ENCODE measurements at regions not wholly inside any gene's neighbourhood (a gene's known extent, or its start where the extent isn't known, plus 50 kb on each side); places are given as distances from the start of the nearest gene placed in this dataset.

DNA sequence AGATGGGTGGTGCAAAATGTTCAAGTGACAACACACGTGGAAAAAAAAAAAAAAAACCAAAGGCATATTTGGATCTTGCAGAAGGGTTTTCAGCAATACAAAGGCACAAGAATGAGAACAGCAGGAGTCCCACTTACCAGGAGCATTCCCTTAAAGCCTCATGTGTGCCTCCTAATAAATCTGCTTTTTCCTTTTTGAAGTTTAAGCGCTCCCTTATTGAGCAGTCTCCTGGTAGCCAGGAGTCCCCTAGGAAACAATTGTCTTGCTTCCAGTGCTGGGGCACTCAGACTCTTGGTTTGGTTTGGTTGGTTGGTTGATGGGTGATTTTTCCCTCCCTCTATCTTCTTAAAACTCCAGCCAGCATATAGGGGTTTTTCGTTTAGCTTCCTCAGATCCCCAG lies 321.8 kb upstream of the NFE2L3 start:
- no peak for DNase-seq

DNA sequence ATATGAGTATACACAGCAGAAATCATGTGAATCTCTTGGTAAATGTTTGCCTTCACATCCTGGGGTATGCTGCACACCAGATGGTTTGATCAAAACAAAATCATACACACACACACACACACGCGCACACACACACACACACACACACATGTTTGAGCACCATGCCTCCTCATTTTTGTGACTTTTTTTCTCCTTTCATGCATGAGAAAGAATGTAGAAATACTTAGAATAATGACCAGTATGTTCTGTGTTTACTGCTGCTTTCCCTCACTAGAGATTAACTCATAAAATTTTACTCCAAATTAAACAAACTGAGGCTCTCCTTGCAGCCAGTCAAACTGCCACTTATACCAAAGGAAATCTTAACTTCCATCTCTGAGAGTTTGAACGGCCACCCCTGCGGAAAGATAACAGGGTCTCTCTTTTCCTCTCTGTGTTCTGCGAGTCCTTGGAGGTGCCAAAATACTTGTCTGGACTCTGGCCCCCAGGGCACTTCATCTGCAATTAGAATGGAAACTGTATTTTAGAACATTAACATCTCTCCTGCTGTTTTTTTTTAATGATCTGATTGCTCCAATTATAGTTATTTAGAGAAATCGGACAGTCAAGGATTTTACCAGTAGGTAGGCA lies 320.8 kb upstream of the NFE2L3 start:
- DNase-seq = peak in 1 of 2 experiments; percentile 22

DNA sequence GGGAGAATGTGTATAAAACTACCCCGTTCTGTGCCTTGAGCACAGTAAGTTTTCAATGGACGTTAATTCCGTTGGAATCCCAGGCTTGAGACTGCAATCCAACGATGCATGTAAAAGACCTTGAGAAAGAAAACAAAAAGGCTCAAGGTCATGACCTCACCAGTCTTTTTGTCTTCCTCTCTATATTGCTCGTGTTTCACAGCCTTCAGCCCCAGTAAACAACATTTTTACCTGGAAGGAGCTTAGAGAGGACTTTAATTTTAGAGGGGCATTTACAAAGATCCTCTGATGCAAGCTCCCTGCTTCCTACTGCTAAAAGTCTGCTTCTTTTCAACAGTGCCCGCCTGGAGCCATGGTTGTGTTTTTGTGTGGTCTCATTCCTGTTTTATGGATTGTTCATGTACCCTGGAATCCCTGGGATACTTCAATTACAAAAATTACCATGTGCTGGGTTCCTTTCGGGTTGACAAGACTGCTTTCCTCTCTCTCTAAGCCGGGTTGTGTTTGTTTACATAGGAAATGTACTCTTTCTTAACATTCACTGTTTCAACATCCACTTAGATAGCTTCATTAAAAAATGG lies 320.1 kb upstream of the NFE2L3 start:
- no peak for DNase-seq

DNA sequence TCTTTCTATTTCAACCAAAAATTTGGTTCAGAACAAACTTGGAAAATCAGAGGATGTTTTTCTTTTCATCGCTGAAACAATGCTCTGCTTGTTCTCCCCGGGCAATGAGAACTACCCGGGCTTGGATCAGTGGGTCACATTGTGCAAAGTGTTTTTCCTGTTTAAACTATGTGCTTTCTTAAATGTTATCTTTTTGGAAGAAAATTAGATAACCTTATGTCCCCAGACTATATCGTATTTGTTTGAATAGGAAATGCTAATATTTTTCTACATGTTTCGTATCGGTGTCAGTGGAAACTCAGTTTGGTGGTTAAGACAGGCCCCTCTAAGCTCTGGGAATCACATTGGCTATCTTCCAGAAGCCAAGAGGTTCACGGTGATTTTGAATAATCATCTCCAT lies 319.5 kb upstream of the NFE2L3 start:
- DNase-seq = no peak

DNA sequence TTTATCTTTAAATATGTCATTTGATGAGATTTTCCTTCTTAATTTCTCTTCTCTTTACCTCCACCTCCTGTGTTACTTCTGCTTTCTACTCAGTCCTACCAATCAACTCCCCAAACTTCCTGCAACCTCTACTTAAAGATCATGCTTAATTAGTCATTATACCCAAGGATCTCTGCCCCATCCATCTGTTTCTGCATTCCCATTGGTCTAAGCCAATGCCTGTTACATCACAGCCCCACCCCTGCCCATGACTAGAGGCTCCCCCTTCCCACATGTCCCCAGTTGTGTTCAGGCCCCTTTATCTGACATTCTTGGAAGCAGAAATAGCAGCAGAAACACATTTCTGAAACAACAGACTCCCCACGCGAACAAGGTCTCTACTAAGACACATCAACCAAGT lies 319.1 kb upstream of the NFE2L3 start:
- no peak for DNase-seq

DNA sequence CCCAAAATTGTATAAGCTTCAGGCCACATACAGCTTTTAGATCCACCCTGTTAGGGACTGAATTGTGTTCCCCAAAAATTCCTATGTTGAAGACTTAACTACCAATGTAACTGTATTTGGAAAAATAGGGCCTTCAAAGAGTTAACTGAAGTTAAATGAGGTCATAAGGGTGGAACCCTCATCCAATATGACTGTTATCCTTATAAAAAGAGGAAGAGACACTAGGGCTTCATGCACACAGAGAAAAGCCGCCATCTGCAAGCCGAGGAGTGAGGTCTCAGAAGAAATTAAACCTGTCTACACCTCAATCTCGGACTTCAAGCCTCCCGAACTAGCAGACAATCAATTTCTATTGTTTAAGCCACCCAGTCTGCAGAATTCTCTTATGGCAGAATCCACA lies 317.9 kb upstream of the NFE2L3 start:
- no peak for DNase-seq

DNA sequence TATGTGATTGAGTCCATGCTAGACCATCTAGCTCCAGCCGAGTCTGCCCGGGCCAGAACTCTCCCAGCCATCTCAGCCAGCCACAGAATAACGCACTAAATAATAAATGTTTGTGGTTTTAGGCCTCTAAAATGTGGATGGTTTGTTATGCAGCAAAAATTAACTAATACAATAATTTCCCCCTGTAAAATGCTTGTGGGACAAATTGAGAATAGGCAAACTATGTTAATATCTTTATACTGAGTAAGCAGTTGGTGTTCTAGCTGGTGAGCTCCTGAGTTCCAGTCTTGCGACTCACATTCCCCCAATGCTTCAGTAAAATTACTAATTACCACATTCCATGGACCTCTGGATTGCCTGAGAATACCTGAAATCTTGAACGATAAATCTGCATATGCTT lies 316.8 kb upstream of the NFE2L3 start:
- no peak for DNase-seq

DNA sequence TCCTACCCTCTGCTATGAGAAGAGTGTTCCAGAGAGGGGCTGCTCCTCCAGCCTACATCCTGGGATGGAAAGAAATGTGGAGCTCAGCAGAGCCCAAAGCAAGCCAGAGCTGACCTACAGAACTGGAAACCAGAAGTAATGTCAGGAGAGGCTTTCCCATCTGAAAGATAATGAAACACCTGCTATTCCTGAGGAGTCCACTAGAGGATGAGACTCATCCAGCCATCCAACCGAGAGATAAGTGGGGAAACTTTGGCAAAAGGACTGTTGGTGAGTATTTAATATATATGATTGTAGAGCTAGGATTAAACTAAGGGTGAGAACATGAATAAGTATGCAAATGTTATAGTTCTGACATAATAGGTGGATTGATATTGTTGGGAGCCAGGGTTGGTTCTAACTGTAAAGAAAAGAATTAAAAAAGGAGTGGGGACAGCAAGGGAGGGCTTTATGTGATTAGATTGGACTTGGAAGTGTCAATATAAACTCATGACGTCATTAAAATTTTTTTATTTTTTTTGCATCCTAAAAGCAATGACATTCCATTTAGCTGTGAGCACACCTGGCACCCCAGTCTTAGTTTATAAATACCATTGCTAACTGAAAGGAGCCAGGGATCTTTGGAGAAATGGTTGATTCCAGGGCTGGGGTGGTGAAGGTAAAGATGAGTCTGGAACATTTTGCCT lies 312.8 kb upstream of the NFE2L3 start:
- DNase-seq = no peak

DNA sequence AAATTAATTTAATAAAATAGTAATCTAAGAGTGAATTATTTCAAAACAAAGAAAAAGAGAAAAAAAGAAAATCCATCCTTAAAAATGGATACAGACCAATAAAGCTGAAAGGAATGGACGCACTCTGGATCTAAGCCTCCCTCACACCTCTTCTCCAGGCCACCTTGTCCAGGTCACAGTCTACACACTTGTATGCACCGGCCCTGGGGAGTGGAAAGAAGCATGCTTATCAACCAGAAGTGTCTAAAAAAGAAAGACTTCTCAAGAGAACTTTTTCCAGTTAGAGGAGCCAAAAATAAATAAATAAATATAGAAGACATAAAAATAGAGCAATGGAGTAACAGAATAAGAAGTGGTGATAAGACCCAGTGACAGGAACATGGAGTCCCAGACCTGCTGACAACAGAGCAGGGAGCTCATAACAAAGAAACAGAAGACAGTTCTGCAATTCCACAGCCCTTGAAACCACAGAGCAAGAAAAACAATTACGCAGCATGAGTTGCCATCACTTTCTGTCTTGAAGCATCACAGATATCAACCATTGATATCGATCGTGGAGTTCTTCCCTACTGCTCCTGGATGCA lies 311.7 kb upstream of the NFE2L3 start:
- DNase-seq = no peak

DNA sequence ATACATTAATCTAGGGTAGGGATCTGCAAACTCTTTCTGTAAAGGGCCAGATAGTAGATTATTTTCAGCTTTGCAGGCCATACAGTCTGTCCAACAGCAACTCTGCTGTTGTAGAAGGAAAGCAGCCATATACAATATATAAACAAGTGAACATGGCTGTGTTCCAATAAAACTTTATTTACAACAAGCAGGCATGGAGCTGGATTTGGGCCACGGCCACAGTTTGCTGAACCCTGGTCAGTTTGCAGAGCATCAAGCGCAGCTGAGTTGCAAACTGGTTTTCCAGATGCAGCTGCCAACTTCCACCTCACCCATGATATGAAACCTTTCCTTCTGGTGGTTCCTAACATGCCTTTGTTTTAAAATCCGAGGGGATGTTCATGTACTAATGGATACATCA lies 310.4 kb upstream of the NFE2L3 start:
- DNase-seq = no peak

DNA sequence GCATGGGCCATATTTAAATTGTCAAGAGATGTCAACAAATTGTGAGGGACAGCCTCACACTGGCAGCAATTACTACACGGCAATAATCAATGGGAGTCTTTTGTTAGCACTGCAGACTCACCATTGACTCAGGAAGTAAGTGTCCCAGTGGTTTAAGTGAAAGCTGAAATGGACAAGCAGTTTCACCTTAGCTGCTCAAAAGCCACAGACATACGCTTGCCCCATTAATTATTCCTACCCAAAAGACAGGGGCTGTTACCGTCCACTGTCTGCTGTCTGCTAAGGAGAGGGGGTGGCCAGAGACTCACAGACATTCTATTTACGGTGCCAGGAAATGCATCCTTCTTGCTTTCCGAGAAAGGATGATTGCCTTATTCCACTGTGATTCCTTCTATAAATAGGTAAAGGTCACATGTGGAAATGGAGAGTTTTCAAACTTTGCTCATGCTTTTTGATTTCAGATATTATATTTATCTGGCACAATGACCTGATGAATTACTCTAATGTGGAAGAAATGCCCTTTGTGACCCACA lies 309.7 kb upstream of the NFE2L3 start:
- DNase-seq = no peak

DNA sequence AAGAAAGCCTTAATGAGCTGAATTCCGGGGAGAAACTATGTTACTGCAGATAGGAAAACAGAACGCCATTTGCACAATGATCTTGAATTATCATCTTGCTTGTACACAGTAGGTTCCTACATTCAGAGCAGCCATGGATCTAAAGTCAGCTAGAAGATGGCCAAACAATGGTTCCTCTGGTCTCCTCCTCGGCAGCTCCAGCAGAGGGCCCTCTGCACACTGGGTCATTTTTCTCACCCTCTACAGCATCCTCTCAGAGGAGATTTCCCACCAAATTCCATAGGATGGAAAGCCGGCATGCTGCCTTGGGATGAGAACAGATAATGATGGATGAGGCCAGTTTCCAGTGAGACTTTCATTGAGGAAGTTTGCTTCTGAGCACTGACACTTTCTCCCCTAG lies 308.5 kb upstream of the NFE2L3 start:
- no peak for DNase-seq

DNA sequence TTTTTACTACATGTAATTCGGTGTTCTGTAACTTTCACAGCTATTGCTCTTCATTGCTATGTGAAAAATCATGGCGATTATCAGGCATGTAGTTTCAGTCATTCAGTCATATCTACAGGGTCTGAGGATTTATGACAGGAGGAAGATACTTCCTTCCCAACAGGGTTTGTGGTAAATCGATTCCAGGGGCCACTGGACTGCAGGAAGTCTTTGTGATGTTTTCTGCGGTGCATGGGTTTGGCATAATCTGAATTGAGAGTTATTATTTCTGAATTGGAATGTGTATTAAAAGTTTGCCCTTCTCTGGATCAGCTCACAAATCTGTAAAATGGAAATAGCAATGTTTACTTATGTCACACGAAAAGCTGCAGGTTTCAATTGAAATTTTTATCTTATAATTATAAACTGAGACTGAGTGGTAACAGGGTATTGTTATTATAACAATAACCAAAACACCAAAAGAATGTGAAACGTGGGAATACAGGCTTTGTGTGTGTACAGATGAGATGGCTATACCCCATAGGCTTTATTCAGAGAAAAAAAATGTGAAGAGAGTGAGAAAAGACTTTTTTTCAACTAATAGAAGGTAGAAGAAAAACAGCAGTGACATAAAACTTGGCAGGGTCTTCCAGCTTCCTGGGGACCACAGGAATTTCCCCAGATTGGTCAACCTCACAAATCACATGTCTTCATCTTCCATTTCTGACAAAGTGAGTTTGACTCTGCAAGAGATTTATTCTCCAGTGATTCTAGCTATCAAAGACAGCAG lies 307.7 kb upstream of the NFE2L3 start:
- no peak for DNase-seq

DNA sequence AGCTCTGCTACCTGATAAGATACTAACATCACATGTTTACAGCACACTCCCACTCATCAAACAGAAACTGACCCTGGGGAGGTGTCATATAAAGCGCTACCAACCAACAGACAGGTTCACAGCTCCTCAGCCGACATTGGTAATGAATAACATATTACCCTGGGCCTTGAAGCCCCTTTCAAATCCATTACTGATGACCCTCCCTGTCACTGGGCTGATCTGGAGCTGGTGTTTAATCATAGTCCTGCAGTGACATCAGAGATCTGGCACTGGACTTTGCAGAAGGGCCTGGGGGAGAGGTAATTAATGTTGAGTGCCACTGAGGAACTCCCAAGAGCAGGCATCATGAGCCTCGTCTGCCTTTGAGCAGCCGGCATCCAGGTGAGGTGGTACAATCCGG lies 306.5 kb upstream of the NFE2L3 start:
- no peak for DNase-seq

DNA sequence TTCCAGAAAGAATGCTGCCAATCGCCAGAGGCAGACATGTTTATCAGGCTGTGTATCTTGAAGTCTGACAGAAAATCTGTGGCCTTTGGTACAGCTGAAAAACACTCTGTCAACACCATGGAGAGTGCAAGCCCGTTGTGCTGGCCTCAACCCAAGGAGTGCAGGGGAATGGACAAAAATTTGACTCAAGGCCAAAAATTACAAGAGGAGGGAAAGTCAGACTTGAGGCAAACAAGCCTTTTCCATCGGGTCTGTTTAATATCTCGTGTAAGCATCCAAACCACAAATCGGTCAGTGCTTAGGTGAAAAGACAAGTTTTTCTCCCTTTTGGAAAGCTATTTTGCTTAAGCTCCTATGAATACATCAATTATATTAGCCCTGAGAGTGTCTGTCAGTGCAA lies 305.3 kb upstream of the NFE2L3 start:
- no peak for DNase-seq

DNA sequence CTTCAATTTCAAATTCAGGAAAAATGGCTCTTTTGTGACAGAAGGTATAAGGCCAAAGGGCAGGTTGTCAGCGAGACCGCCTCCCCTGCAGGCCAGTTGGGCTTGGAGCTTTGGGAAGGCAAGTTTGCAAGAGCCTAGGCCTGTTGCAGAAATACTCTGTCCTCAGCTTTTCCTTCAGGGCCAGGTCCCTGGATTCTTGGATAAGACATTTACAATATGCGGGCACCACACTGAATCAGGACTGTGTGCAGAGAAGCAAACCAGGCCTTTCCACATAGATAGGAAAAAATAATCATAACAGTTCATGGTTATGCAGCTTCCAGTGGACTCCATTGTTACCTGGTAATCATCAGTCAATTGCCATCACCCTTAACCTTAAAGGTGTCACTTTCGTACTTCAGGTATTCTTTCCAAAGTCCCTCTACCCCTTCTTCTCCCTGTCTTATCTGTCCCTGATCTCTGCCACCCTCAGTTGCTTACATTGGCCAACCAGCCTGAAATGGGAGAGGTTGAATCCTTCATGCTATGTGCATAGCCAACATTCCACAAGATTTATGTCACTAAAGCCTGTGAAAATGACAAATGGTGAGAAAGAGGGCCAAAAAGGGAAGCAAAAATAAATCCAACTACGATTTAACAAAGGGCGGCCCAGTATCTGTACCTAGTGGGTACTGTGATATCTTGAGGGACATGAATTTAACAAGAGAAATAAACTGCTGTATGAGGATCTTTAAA lies 304.5 kb upstream of the NFE2L3 start:
- no peak for DNase-seq

DNA sequence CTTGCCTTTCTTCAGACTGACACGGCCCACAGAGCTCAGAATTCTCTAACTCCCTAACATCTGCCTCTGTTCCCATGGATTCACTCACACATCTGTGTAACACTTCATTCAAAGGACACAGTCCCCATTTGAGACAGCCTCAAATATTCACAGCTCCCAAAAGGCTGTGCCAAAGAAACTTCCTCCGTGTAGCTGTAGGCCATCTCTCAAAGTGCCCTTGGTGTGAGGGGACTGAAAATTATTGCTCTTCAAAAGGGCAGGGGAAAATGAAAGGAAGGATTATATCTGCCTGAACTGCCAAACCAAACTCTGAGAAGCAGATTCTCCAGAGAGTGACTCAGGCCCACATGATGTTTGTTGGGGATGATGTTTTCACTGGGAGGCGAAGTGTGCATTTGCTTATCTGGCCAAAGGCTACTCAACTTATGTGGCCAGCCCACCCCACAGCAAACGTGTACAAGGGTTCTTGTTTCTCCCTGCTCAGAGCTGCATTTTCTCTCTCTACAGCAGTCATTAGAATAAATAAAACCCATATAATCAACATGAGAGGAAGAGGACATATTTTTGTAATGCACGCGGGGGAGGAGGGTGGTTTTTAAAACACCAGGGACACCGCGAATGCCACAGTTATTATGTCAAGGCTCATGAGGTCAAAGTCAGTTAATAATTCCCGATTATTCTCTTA lies 302.4 kb upstream of the NFE2L3 start:
- no peak for DNase-seq

DNA sequence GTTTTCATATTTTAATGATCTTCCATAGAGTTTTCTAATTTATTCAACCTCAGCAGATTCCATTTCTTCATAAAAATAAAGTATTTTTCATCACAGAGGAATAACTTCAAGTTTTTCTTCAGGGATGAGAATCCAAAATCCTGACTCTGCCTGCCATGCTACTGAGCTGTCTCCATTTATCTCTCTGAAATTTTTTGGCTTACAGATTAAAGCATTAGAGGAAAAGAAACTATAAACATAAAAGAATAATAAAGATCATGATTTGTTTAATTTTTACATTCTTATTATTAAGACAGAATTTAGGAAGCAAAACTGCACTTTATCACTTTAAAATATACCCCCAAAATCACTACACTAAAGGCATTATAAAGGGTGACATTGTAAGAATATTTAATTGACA lies 301.8 kb upstream of the NFE2L3 start:
- DNase-seq = no peak

DNA sequence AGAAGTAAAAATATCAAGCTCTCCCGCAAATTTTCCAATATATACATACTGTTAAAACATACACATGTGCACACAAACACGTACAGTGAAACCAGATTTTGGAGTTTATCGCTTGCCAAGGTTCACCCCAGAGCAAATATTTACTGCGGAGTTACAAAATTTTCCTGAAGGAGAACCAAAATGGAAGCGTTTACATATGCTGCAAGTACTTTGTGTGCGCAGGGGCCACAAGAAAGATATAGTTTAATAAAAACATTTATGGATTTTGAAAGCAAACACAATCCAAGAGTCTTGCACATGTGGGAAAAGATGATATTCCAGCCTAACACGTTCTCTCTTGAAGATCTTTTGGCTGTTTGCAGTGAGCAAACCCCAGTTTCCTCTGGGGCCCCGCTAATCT lies 301.3 kb upstream of the NFE2L3 start:
- no peak for DNase-seq

DNA sequence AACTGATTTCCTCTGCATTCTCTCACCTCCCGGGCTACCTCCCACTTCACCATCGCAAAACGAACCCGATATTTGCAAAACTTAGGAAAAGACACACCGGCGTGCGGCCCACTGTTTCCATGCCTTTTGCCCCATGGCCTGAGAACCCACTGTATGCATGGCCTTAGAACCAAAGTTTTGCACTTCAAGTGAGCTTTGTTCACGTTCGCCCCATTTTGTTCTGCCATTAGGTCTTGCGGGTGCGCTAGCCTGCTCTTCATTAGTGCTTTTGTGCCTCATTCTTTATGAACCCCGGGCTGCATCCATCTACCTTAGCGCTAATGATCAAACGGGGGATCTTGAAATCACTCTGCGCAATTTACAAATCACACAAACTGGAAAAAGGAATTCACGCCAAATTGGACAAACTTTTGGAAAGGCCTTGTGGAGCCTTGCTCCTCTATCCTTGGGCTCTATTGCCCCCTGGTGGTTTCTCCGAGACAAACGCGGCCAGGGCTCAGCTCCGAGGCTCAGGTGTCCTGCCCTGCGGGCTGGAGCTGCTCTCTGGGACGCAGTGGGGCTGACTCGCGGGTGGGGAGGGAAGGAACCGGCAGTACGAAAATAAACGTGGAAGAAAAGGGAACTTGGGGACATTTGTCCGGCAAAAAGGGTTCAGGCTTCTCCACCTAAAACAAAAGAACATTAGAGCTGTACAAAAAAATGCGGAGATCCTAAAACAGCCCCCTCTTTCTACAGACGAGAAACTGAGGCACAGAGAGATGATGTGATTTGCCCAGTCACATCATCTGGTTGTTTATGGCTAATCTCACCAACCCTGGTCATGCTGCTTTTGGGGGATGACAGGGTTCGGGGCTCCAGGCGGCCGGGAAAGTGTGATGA lies 300.4 kb upstream of the NFE2L3 start:
- peak; percentile 58 to 74 for DNase-seq
